Activated CD4-positive, alpha-beta T cell treated with anti-CD3 and anti-CD28 coated beads, Interleukin-2, amount 50 U/mL, for 48 hours (primary cell): ENCODE measurements at regions not wholly inside any gene's neighbourhood (a gene's known extent, or its start where the extent isn't known, plus 50 kb on each side); places are given as distances from the start of the nearest gene placed in this dataset.
"Not testable (repeated sequence)": the region's sequence is repeated elsewhere in the genome, so short reads cannot be mapped to it uniquely, and the experiment has no call there.

Experiments used
- DNase-seq, 2 experiments: peaks; one replicate each; pipeline ENCODE4 v3.0.0-alpha.2; 2020

DNA sequence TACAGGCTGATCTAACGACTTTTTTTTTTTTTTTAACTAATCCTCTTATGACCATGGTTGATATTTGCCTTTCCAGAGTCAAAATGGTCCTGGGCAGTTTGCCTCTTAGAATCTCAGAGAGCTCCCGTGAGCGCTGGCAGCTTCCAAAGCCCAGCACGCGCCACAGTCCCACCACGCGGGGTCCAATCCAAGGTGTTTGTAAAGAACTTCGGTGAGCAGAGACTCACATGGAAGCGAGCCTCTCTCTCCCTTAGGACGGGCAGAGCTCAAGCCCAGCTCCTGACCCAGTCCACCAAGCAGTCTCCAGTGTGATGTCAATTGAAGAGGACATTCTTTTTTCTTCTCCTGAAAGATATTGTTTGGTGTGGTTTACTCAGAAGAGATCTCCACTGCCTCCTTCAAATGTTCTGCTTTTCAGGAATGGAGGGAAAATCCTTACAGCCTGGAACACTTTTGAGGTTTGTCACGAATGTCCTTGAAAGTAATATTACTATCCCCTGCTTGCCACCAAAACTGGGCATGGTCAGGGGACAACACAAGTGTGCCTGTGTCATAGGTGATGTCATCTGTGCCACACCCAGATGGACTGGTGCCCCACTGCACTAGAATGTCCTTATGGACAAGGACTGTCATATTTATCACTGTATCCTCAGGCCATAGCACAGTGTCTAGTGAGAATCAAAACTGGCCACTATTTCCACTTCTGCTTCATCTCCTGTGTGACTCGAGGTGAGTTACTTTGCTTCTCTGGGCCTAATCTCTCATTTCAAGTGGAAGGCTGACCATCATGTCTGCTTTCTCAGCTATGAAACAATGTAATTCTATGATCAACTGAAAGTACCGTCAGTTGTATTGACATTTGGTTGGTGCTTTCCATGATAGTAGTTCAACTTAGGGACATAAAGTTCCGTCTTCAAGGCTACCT is 97.4 kb upstream of the EDEM3 start:
- DNase-seq = no peak

DNA sequence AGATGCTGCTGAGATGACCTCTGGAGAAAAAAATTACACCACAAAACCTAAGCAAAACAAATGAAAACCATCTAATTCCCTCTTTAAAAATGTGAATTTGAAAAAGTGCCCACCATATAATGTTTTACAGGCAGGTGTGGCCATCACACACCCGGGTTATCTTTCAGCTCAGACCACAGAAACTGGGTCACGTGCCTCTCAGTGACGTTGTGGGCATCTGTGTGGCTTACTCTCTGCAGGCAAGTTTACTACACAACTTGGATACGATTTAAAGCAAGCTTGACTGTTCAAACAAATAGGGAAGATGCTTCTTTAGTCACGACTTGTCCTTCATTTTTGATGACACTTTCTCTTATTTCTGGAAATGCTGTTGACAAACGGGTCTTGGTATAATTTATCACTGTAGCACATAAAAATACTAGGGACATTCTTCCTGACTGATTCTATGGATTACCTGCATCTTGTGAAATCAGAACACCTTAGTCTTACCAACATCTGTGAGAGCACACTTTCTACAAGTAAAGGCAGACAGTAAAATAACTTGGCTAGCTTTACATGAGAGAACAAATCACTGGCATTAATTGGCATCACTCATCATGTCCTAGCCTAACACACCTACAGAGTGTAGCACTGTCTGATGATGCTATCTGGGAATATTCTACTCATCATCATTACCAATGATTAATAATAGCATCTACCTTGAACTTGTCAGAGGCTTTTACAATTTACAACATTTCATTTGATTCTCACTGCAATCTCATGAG is 89.3 kb upstream of the EDEM3 start:
- DNase-seq = peak; percentile 35 to 53

DNA sequence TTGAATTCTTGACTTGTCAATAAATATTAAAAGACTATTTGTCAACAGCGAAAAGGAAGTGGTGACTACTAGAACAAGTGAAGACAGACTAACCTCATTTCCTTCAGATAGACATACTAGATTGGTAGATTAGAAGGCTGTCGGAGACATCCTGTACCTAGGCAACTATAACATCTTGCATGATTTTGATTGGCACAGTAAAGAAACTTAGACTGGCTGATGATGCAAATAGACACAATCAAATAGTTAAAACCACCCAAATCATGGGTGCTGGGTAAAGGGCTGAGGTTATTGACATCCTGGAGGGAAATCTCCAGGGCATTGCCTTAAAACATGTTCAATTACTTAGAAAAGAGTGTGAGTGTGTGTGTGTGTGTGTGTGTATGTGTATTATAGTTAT is 85.9 kb upstream of the EDEM3 start:
- no peak for DNase-seq

DNA sequence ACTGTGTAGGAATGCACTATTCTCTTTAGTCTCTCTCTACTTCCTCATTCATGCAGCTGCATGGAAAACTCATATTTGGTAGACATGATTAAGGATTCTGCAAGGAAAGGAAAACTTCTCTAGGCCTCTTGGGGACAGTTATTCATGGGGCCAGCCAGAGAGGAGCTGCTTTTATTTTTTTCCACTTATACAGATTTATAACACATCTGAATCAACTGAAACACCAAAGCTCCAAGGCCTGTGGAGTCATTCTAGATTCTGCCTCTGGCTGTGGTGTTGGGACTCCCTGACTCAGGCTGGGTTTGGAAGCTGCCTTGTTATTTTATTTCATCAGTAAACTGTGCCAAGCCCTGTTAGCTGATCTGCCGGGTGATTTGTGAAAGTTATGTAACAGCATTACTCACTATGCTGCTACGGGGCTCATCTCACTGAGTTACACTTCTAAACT is 83.9 kb upstream of the EDEM3 start:
- DNase-seq = no peak

DNA sequence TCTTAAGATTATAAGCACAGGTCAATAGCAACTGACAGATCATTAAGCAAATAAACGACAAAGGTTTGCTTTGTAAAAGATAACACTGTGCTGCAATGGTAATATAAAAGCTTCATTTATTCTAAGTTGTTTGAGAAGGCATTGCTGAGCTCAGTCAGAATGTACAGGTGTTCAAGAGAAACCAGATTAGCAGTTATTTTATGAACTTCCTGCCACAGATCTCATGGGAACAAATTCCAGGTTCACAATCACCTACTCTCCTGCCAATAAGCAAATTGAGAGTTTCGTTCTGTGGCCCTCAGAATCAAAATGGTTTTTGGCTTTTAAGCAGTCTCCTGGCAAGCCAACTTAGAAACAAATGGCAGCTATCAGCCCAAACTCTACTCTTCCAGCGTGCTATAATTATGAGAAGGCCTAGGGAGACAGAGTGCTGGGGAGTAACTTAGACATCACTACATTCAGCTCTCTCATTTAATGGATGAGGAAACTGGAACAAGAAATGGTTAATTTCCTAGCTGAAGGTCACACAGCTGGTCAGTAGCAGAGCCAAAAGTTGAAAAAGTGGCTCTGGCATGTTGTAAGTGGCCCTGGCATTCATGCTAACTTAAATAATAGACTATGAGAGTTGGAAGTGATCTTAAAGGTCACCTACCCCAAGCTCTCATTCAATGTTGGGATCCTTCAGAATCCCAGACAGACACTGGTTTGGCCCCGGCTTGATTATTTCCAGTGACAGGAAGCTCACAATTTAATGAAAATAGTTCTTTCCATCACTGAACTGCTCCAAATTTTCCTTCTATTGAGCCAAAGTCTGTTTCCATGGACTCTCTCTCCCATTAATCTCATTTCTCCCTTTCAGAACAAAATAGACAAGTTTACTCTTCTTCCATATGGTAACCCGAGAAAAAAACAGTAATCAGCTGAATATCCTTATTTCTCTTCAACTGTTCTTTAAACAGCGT is 82.6 kb upstream of the EDEM3 start:
- DNase-seq = no peak

DNA sequence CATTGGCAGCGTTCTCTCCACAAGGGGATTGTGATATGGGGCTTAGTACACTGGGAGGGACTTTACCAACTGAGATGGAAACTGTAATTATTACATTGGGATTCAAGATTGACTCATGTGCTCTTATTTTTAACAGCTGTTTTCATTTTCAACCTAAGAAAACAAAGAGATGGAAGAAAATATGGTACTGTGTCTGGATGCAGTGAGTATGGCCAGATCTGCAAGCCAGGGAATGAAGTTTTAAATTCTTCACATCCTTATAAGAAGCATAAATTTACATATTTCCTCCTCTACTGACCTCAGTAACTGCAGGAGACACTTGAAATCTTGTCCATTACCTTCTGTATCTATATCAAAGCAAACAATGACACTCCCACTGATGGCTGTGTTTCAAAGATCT is 81.5 kb upstream of the EDEM3 start:
- DNase-seq = no peak

DNA sequence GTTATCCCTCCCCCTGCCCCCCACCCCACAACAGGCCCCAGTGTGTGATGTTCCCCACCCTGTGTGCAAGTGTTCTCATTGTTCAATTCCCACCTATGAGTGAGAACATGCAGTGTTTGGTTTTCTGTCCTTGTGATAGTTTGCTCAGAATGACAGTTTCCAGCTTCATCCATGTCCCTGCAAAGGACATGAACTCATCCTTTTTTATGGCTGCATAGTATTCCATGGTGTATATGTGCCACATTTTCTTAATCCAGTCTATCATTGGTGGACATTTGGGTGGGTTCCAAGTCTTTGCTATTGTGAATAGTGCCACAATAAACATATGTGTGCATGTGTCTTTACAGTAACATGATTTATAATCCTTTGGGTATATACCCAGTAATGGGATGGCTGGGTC is 79.3 kb upstream of the EDEM3 start:
- not testable (repeated sequence) for DNase-seq

DNA sequence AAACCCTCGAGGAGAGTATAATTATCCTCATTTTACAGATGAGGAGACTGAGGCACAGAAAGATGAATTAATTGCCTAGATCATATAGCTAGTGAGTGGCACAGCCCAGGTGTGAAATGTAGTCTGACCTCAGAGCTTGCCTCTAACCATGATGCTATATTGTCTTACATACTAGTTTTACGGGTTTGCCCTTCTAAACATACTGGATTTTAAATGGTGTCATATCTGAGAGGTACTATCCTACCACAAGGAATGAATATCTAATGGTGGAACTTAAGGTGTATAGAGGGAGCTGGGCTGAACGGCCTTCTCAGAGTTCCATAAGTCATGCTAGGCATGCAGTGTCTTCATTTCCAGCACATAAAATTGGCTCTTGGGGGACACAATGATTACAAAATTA is 77.9 kb upstream of the EDEM3 start:
- no peak for DNase-seq

DNA sequence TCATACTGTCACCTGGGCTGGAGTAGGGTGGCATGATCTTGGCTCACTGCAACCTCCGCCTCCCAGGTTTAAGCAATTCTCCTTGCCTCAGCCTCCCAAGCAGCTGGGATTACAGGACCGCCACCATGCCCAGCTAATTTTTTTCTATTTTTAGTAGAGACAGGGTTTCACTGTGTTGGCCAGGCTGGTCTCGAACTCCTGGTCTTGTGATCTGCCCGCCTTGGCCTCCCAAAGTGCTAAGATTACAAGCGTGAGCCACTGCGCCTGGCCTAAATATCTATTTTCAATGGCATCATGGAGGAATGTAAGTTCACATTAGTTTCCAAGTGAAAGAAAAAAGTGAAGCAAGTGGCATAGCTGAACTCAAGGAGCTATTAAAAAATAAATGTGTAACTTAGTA is 74.8 kb upstream of the EDEM3 start:
- DNase-seq = not testable (repeated sequence)

DNA sequence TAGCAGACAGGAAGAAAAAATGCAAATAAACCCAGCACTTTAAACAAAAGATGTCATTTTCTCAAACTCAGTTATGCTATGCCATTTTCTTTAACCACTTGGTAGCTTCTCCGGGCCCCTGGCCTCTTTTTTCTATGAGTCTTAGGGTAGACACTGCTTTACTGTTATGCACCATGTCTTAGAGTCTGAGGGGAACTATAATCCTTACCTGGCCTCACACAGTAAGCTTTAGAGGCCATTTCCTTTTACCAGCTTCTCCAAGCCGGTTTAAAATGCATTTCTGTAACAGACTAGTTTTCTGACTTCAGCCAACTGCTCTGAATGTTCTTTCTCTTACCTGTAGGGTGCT is 73.7 kb upstream of the EDEM3 start:
- DNase-seq = no peak

DNA sequence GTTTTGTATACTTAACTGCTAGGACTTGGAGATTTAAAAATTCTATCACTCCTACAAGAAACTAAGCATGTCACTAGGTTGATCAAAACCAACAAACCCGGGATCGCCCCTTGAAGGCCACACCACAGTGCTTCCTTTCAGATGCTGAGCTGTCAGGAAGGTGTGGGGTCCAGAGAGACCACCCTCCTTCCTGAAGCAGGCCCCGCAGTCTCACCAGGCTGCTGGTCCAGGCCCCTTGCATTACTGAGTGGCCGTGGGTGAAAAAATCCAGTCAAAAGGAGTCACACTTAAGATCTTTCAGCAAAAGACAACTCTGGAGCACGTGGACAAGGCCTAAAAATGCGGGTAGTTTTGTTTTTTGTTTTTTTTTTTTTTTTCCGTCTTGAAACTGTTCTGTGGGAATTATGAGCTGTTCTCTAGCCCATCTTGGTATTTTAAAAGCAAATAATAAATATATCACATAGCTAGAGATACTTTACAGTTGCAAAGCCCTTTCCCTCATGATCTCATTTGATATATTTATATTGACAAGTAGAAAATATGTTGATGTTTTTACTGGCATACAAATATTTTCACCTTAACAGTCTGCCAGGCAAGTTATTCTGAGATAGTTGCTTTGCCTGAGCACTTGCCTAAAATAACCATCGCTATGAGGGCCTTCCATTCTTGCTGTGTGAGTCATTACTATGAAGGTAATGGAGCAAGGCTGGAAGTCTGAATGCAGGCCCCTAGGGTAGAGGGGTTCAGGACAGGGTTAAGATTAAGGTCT is 73.1 kb upstream of the EDEM3 start:
- DNase-seq = no peak

DNA sequence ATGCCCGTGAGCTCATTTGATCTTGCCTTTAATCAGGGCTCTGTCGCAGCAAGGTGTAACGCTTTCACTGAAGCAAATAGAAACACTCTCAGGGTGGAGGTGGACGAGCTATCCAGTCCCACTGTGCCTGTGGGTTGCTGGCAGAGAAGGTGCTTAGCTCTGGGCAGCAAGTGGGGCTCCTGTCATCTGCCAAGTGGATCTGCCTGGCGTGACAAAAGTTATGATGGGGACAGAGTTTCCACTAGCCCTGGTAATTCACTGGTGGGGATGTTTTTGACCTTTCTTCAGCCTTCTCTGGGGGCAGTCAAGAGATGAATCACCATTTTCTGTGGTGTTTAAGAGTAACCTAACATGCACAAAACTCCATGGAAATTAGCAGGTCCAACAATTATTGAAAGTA is 71.3 kb upstream of the EDEM3 start:
- DNase-seq = no peak

DNA sequence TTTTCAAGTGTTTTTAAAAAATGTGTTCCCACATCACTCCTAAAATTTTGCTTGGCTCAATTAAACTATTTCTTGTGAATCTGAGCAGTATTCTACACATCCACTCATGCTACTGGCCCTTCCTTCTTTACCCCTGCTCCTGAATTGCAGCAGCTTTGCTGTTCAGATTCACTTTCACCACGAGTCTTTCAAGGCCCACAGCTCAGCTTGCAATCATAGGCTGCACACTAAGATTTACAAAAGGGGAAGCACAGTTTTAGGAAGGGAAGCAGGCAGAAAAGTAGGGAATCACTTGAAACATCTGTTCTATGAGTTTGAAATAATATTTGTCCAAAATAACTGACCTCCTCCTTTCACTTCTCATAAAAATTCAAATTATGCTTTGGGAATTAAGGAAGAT is 70.9 kb upstream of the EDEM3 start:
- DNase-seq = no peak

DNA sequence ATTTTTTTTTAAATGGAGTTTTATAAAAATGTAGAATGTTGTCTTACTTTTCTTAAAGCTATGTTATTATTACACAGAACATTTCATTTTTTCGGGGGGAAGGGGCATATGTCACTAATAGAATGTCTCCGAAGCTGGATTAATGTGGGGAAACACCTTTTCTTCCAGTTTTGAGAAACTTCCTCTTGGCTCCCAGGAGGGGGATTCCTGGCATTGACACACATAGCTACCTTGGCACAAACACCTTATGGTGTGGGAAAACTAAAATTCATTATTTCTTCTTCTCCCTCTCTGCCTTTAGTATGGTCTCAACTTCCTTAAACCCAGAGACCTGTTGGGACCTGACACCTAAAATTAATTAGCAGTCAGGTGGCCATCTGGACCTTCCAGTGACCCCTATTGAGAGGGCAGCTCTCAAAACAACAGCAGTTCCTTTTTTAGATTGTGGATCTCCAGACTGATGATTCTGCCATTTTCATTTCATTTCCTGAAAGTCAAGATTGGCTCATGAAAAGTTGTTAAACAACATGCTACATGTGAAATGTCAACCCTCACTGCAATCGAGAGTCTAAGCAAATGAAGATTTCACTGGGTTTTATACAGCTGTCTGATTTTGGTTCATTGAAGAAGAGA is 70.1 kb upstream of the EDEM3 start:
- DNase-seq = no peak

DNA sequence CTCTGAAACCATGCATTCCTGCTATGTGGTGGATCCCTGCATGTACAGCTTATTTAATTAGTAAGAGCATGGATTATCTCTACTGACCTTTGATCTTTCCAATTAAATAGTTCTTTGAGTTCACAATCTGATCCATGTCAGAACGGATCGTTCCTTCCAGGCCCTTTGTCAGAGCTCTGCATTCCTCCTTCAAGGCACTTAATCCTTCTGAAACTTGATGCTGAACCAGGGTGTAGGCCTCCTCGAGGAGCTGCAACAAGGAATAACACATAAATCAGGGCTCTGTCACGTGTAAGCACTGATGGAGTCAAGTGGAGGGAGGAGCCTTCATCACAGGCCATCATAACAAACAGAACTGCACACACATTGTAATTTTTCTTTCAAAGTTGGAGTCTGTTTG is 68.4 kb upstream of the EDEM3 start:
- DNase-seq = no peak

DNA sequence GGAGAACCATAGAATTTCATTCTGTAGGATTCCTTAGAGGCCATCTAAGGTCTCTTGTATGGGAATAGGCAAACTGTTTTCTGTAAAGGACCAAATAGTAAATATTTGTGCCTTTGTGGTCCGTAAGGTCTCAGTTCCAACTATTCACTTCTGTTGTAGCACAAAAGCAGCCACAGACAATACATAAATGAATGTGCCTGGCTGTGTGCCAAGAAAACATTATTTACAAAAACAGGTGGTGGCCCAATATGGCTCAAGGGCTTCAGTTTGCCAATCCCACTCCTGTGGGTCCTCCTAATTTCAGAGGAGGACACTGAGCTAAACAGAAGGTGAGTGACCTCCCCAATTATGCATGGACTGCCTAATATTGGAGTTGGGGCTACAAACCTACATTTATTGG is 67.6 kb upstream of the EDEM3 start:
- no peak for DNase-seq

DNA sequence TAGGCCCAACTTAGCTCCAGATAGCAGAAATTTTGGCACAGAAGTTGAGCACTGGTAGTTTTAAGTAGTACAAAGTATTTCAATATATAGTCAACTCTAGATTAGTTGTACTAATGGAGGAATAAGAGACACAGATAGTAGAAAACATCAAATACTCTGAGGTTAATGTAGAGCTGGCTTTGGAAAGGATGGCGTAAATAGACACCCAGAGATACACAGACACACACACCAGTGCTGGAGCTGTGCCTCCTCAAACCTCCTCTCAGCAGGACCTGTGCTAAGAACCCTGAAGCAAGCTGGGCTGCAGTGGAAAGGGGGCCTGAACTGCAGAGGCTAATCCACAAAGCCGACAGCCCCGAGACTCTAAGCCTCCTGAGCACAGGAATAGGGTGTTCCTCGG is 67.0 kb upstream of the EDEM3 start:
- no peak for DNase-seq

DNA sequence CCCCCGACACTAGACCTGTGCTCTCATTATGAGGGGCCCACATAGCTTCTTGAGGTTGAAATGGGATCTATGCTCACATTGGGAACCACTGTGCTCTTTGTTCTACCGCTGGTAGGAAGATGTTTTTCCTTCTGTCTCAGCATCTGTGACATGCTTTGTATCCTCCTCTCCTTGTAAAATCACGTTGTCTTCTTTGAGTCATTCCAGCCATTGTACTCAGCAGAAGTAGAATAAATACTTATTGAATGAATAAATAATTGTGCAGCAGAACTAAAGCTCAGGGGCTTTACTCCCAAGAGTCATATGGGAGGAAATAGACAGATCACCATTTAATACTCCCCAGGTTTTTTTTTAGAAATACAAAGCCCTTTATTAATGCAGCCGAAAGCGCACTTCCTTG is 66.3 kb upstream of the EDEM3 start:
- DNase-seq = no peak

DNA sequence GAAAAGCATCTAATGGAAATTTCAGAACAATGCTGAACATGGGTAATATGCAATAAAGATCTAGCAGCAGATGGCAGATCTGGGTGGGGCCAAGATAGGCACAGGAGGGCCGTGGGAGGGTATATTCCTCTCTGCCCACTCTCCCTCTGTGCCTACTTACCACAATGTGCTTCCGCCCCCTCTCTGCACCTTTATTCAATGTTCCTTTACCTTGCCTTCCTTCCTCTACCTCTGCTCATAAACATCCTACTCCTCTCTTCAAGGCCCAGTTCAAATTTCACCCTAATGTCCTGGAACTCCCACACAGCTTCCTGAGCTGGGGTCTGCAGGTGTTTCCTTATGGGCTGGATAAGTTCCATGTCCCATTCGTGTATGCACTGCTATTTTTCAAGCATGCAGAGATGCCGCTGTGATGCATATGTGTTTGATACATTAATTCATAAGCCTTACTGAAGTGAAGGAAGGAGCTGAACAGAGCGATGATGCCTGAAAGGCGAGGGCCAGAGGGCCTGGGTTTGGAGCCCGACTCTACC is 65.6 kb upstream of the EDEM3 start:
- no peak for DNase-seq

DNA sequence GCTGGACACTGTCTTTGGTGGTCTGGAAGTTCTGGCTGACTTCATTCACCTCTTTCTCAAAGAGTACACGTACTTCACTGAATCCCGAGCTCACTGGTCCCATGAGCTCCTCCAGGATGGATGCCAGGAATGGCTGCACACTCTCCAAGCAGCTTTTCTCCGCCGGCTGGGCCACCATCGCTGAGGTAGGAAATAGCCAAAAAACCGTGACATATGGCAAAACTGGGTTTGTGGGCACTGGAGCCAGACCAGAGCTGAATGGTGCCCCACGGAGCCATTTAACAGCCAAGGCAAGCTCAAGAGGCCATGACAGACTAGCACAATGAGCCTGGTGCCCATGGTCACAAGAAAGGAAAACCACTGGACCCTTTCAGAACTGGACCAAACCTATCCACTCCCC is 64.0 kb upstream of the EDEM3 start:
- no peak for DNase-seq

DNA sequence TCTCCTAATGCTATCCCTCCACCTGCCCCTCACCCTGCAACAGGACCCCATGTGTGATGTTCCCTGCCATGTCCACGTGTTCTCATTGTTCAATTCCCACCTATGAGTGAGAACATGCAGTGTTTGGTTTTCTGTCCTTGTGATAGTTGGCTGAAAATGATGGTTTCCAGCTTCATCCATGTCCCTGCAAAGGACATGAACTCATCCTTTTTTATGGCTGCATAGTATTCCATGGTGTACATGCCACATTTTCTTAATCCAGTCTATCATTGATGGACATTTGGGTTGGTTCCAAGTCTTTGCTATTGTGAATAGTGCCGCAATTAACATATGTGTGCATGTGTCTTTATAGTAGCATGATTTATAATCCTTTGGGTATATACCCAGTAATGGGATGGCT is 62.3 kb upstream of the EDEM3 start:
- not testable (repeated sequence) for DNase-seq
